H9 (cell line): ENCODE measurements at regions not wholly inside any gene's neighbourhood (a gene's known extent, or its start where the extent isn't known, plus 50 kb on each side); places are given as distances from the start of the nearest gene placed in this dataset.

Experiments used
- DNase-seq: peaks from one replicate; pipeline ENCODE4 v3.0.0-alpha.2; 2017
- H2AFZ ChIP-seq: one replicate; pipeline ENCODE4 v1.6.1; 2013; ENCODE audit warnings: mild to moderate bottlenecking, low read length, control low read depth, moderate library complexity
- H2AK5ac ChIP-seq: 2 replicates; pipeline ENCODE4 v1.6.1; 2013; ENCODE audit warnings: low read length, control low read depth, mixed read lengths; ENCODE audit not compliant: insufficient read length
- H2BK120ac ChIP-seq: one replicate; pipeline ENCODE4 v1.6.1; 2013; ENCODE audit warnings: low read depth, mild to moderate bottlenecking, low read length, control low read depth, inconsistent platforms; ENCODE audit not compliant: poor library complexity, severe bottlenecking
- H2BK12ac ChIP-seq: 2 replicates; pipeline ENCODE4 v1.6.1; 2013; ENCODE audit warnings: low read length, control low read depth, mixed read lengths, low read depth; ENCODE audit not compliant: insufficient read length
- H2BK15ac ChIP-seq: 2 replicates; pipeline ENCODE4 v1.6.1; 2013; ENCODE audit warnings: low read depth, low read length, control low read depth
- H2BK20ac ChIP-seq: one replicate; pipeline ENCODE4 v1.6.1; 2013; ENCODE audit warnings: low read depth, mild to moderate bottlenecking, low read length, control low read depth, inconsistent platforms; ENCODE audit not compliant: poor library complexity, severe bottlenecking
- H2BK5ac ChIP-seq: 2 replicates; pipeline ENCODE4 v1.6.1; 2013; ENCODE audit warnings: low read length, control low read depth, mixed read lengths; ENCODE audit not compliant: insufficient read length
- H3K14ac ChIP-seq: 2 replicates; pipeline ENCODE4 v1.6.1; 2013; ENCODE audit warnings: low read length, control low read depth; ENCODE audit not compliant: insufficient read depth
- H3K18ac ChIP-seq: 2 replicates; pipeline ENCODE4 v1.6.1; 2013; ENCODE audit warnings: low read depth, mild to moderate bottlenecking, mixed read lengths, low read length, control low read depth; ENCODE audit not compliant: insufficient read length
- H3K23ac ChIP-seq: 2 replicates; pipeline ENCODE4 v1.6.1; 2013; ENCODE audit warnings: low read length, control low read depth, mixed read lengths, low read depth; ENCODE audit not compliant: insufficient read length
- H3K23me2 ChIP-seq: 2 replicates; pipeline ENCODE4 v1.6.1; 2013; ENCODE audit warnings: low read depth, mild to moderate bottlenecking, mixed read lengths, low read length, control low read depth; ENCODE audit not compliant: insufficient read length, poor library complexity, severe bottlenecking
- H3K27ac ChIP-seq: 2 replicates; pipeline ENCODE4 v1.5.1; 2013; ENCODE audit warnings: low read length, control low read depth, mixed read lengths, low read depth; ENCODE audit not compliant: insufficient read length
- H3K27me3 ChIP-seq: 2 replicates; pipeline ENCODE4 v1.6.1; 2013; ENCODE audit warnings: low read length, control low read depth, inconsistent platforms; ENCODE audit not compliant: insufficient read depth
- H3K4ac ChIP-seq: 2 replicates; pipeline ENCODE4 v1.6.1; 2013; ENCODE audit warnings: low read depth, mild to moderate bottlenecking, control low read depth, inconsistent platforms, low read length, moderate library complexity
- H3K4me1 ChIP-seq: 2 replicates; pipeline ENCODE4 v1.6.1; 2013; ENCODE audit warnings: low read length, control low read depth, inconsistent platforms; ENCODE audit not compliant: insufficient read depth
- H3K4me2 ChIP-seq: 2 replicates; pipeline ENCODE4 v1.6.1; 2013; ENCODE audit warnings: low read length, control low read depth, mixed read lengths; ENCODE audit not compliant: insufficient read length, insufficient read depth
- H3K56ac ChIP-seq: 2 replicates; pipeline ENCODE4 v1.6.1; 2013; ENCODE audit warnings: low read depth, mild to moderate bottlenecking, mixed read lengths, low read length, control low read depth; ENCODE audit not compliant: insufficient read length
- H3K79me1 ChIP-seq: 2 replicates; pipeline ENCODE4 v1.6.1; 2013; ENCODE audit warnings: low read depth, mild to moderate bottlenecking, moderate library complexity, low read length, control low read depth, inconsistent platforms; ENCODE audit not compliant: insufficient read depth, poor library complexity, severe bottlenecking
- H3K79me2 ChIP-seq: 2 replicates; pipeline ENCODE4 v1.6.1; 2013; ENCODE audit warnings: low read length, control low read depth, inconsistent platforms; ENCODE audit not compliant: insufficient read depth
- H3K9ac ChIP-seq: 2 replicates; pipeline ENCODE4 v1.6.1; 2013; ENCODE audit warnings: low read length, control low read depth, mixed read lengths; ENCODE audit not compliant: insufficient read length; ENCODE audit errors: extremely low read depth
- H3K9me3 ChIP-seq: one replicate; pipeline ENCODE4 v1.6.1; 2013; ENCODE audit warnings: low read depth, low read length, inconsistent platforms; ENCODE audit not compliant: control insufficient read depth
- H3T11ph ChIP-seq: one replicate; pipeline ENCODE4 v1.6.1; 2013; ENCODE audit warnings: mild to moderate bottlenecking, low read length, control low read depth, inconsistent platforms
- H4K20me1 ChIP-seq: one replicate; pipeline ENCODE4 v1.6.1; 2013; ENCODE audit not compliant: control insufficient read depth, insufficient read length, insufficient read depth
- H4K5ac ChIP-seq: 2 replicates; pipeline ENCODE4 v1.6.1; 2013; ENCODE audit warnings: low read depth, mild to moderate bottlenecking, mixed read lengths, low read length, control low read depth; ENCODE audit not compliant: insufficient read length
- H4K8ac ChIP-seq: replicated peaks from 2 replicates; pipeline ENCODE4 v1.6.1; 2013; ENCODE audit warnings: low read length, control low read depth, mixed read lengths, low read depth; ENCODE audit not compliant: insufficient read length
- H4K91ac ChIP-seq: 2 replicates; pipeline ENCODE4 v1.6.1; 2013; ENCODE audit warnings: low read depth, mild to moderate bottlenecking, moderate library complexity, mixed read lengths, low read length, control low read depth; ENCODE audit not compliant: insufficient read length
- H3K27ac Mint-ChIP-seq, 3 experiments: 2 replicates in 2 of 3; 3 replicates in 1 of 3; pipeline ENCODE4 v1.8.0; 2020 to 2021; ENCODE audit warnings: mixed read lengths in 3 of 3, mild to moderate bottlenecking in 1 of 3, moderate library complexity in 1 of 3
- H3K27me3 Mint-ChIP-seq: 2 replicates; pipeline ENCODE4 v1.8.0; 2021; ENCODE audit warnings: low read depth, mild to moderate bottlenecking, moderate library complexity, mixed read lengths
- H3K36me3 Mint-ChIP-seq, 3 experiments: 2 replicates in 2 of 3; 3 replicates in 1 of 3; pipeline ENCODE4 v1.8.0; 2020 to 2021; ENCODE audit warnings: low read depth in 3 of 3, mixed read lengths in 3 of 3; ENCODE audit not compliant: insufficient read depth in 1 of 3
- H3K4me1 Mint-ChIP-seq, 2 experiments: 2 replicates each; pipeline ENCODE4 v1.8.0; 2020; ENCODE audit warnings: mixed read lengths in 2 of 2
- H3K4me3 Mint-ChIP-seq, 2 experiments: 2 replicates in 1 of 2; 3 replicates in 1 of 2; pipeline ENCODE4 v1.8.0; 2020 to 2021; ENCODE audit warnings: mild to moderate bottlenecking in 2 of 2, mixed read lengths in 2 of 2, moderate library complexity in 1 of 2
- H3K9me3 Mint-ChIP-seq, 2 experiments: 2 replicates in 1 of 2; 3 replicates in 1 of 2; pipeline ENCODE4 v1.8.0; 2020; ENCODE audit warnings: mild to moderate bottlenecking in 2 of 2, mixed read lengths in 2 of 2, moderate library complexity in 1 of 2
- WGBS: extraction: QIAGEN DNeasy Blood & Tissue Kit; methylation state at CpG from one replicate; pipeline ENCODE4 v1.1.7; 2013; ENCODE audit warnings: missing lambda C conversion rate, low lambda C conversion rate, mixed read lengths; ENCODE audit not compliant: insufficient read length; ENCODE audit errors: extremely low coverage; 5-methylcytosine and 5-hydroxymethylcytosine counted together
- TF ChIP-seq, protein P1 (sequence below): fragments of 200-600 bp; sonication (generic); conservative IDR thresholded peaks from 3 replicates; pipeline ENCODE4 v1.8.0; 2021; ENCODE audit warnings: antibody characterized with exemption, mild to moderate bottlenecking

GRCh38 chr11:71145988-71146824 is 106.2 kb downstream of the SHANK2 start:
- Histone ChIP-seq H4K20me1 (no peaks in the 10 kb centered on the region), H3K27me3 (no peaks in the 10 kb centered on the region), H3K23ac (no peak overlapping the region), H3K79me1 (no peaks in the 10 kb centered on the region), H3K14ac (no peak overlapping the region), H3K4me1 (no peaks in the 10 kb centered on the region), H3K9ac (no peak overlapping the region), H4K91ac (no peak overlapping the region), H2AFZ (no peak overlapping the region), H2BK20ac (no peak overlapping the region), H3K56ac (no peak overlapping the region), H2BK120ac (no peak overlapping the region), H3K4me2 (no peak overlapping the region), H3K4ac (no peak overlapping the region), H2BK5ac (no peak overlapping the region), H3K18ac (no peak overlapping the region), H4K8ac (no peak overlapping the region), H2BK12ac (no peak overlapping the region), H3K79me2 (no peaks in the 10 kb centered on the region), H4K5ac (no peak overlapping the region), H3K9me3 (no peaks in the 10 kb centered on the region), H3T11ph (no peak overlapping the region), H2AK5ac (no peak overlapping the region), H2BK15ac (no peak overlapping the region), H3K23me2 (no peaks in the 10 kb centered on the region), H3K27ac (no peak overlapping the region)
- WGBS = no CpG with 5 or more reads among the region's 24 CpGs
- TF ChIP-seq, protein P1, sequence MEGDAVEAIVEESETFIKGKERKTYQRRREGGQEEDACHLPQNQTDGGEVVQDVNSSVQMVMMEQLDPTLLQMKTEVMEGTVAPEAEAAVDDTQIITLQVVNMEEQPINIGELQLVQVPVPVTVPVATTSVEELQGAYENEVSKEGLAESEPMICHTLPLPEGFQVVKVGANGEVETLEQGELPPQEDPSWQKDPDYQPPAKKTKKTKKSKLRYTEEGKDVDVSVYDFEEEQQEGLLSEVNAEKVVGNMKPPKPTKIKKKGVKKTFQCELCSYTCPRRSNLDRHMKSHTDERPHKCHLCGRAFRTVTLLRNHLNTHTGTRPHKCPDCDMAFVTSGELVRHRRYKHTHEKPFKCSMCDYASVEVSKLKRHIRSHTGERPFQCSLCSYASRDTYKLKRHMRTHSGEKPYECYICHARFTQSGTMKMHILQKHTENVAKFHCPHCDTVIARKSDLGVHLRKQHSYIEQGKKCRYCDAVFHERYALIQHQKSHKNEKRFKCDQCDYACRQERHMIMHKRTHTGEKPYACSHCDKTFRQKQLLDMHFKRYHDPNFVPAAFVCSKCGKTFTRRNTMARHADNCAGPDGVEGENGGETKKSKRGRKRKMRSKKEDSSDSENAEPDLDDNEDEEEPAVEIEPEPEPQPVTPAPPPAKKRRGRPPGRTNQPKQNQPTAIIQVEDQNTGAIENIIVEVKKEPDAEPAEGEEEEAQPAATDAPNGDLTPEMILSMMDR = no peak
- Mint-ChIP-seq H3K36me3 (peaks cover under 1 to 8% (median 8%) of the 10 kb centered on the region in 3 experiments; a peak in 5 of 7 replicates), H3K27me3 (no peaks in the 10 kb centered on the region), H3K4me1 (peaks cover 6 to 12% of the 10 kb centered on the region in 2 experiments), H3K27ac (peak overlapping the region in 2 of 3 experiments; percentile 53 to 94; a peak in 3 of 7 replicates), H3K9me3 (no peaks in the 10 kb centered on the region; a peak in 1 of 5 replicates), H3K4me3 (no peak overlapping the region)
- DNase-seq = no peak
